ENCODE measurements at regions not wholly inside any gene's neighbourhood (a gene's known extent, or its start where the extent isn't known, plus 50 kb on each side); places are given as distances from the start of the nearest gene placed in this dataset.
"Not testable (repeated sequence)": the region's sequence is repeated elsewhere in the genome, so short reads cannot be mapped to it uniquely, and the experiment has no call there.

GRCh38 chr3:48101301-48101650 lies 85.1 kb upstream of the MAP4 start:
- in situ Hi-C loops (cut with HindIII; ENCODE audit: low pct_unique_long_range_greater_than_20kb, low sequenced_read_pairs) = not testable (repeated sequence)

GRCh38 chr3:48092270-48092669 lies 76.1 kb upstream of the MAP4 start:
- in situ Hi-C loops (cut with HindIII; ENCODE audit: low pct_unique_long_range_greater_than_20kb, low sequenced_read_pairs) = no loop called here
- DNase-seq (ENCODE audit: low read depth) = no peak

More at GRCh38 chr3:48101301-48101650, 85.1 kb upstream of the MAP4 start:
- not testable (repeated sequence) for DNase-seq (ENCODE audit: low read depth)

GRCh38 chr3:48090166-48090939 lies 74.1 kb upstream of the MAP4 start:
- no peak for DNase-seq (ENCODE audit: low read depth)
- in situ Hi-C loops (cut with HindIII; ENCODE audit: low pct_unique_long_range_greater_than_20kb, low sequenced_read_pairs) = no loop called here

GRCh38 chr3:48088749-48089466 lies 72.7 kb upstream of the MAP4 start:
- peak; percentile 98 for DNase-seq (ENCODE audit: low read depth)
- in situ Hi-C loops (cut with HindIII; ENCODE audit: low pct_unique_long_range_greater_than_20kb, low sequenced_read_pairs) = no loop called here

GRCh38 chr3:48088056-48088748 lies 72.0 kb upstream of the MAP4 start:
- in situ Hi-C loops (cut with HindIII; ENCODE audit: low pct_unique_long_range_greater_than_20kb, low sequenced_read_pairs) = no loop called here
- DNase-seq (ENCODE audit: low read depth) = no peak

- in situ Hi-C loops (cut with HindIII; ENCODE audit: low pct_unique_long_range_greater_than_20kb, low sequenced_read_pairs) = no loop called here
Measured at GRCh38 chr3:48086705-48087104, 70.5 kb upstream of the MAP4 start.

GRCh38 chr3:48084929-48085328 lies 68.7 kb upstream of the MAP4 start:
- in situ Hi-C loops (cut with HindIII; ENCODE audit: low pct_unique_long_range_greater_than_20kb, low sequenced_read_pairs) = no loop called here
- DNase-seq (ENCODE audit: low read depth) = no peak

More at GRCh38 chr3:48086705-48087104, 70.5 kb upstream of the MAP4 start:
- DNase-seq (ENCODE audit: low read depth) = peak; percentile 56

- in situ Hi-C loops (cut with HindIII; ENCODE audit: low pct_unique_long_range_greater_than_20kb, low sequenced_read_pairs) = no loop called here
- DNase-seq (ENCODE audit: low read depth) = no peak
Measured at GRCh38 chr3:48084170-48084569, 68.0 kb upstream of the MAP4 start.

GRCh38 chr3:48082580-48083184 lies 66.5 kb upstream of the MAP4 start:
- DNase-seq (ENCODE audit: low read depth) = no peak
- in situ Hi-C loops (cut with HindIII; ENCODE audit: low pct_unique_long_range_greater_than_20kb, low sequenced_read_pairs) = no loop called here

- in situ Hi-C loops (cut with HindIII; ENCODE audit: low pct_unique_long_range_greater_than_20kb, low sequenced_read_pairs) = no loop called here
Measured at GRCh38 chr3:48077815-48078214, 61.6 kb upstream of the MAP4 start.

GRCh38 chr3:48070030-48070429 lies 53.8 kb upstream of the MAP4 start:
- no peak for DNase-seq (ENCODE audit: low read depth)
- in situ Hi-C loops (cut with HindIII; ENCODE audit: low pct_unique_long_range_greater_than_20kb, low sequenced_read_pairs) = no loop called here

More at GRCh38 chr3:48077815-48078214, 61.6 kb upstream of the MAP4 start:
- DNase-seq (ENCODE audit: low read depth) = no peak

- in situ Hi-C loops (cut with HindIII; ENCODE audit: low pct_unique_long_range_greater_than_20kb, low sequenced_read_pairs) = no loop called here
Measured at GRCh38 chr3:48069339-48069738, 53.1 kb upstream of the MAP4 start.

GRCh38 chr3:48068886-48069285 lies 52.7 kb upstream of the MAP4 start:
- in situ Hi-C loops (cut with HindIII; ENCODE audit: low pct_unique_long_range_greater_than_20kb, low sequenced_read_pairs) = no loop called here
- no peak for DNase-seq (ENCODE audit: low read depth)

More at GRCh38 chr3:48069339-48069738, 53.1 kb upstream of the MAP4 start:
- no peak for DNase-seq (ENCODE audit: low read depth)

GRCh38 chr3:48068320-48068719 lies 52.1 kb upstream of the MAP4 start:
- DNase-seq (ENCODE audit: low read depth); in situ Hi-C loops (cut with HindIII; ENCODE audit: low pct_unique_long_range_greater_than_20kb, low sequenced_read_pairs): not testable (repeated sequence)

GRCh38 chr3:48067271-48067670 lies 51.1 kb upstream of the MAP4 start:
- in situ Hi-C loops (cut with HindIII; ENCODE audit: low pct_unique_long_range_greater_than_20kb, low sequenced_read_pairs) = no loop called here
- no peak for DNase-seq (ENCODE audit: low read depth)

All from Caki2 (cell line).